CD4-positive, CD25-positive, alpha-beta regulatory T cell (primary cell): ENCODE measurements at regions not wholly inside any gene's neighbourhood (a gene's known extent, or its start where the extent isn't known, plus 50 kb on each side); places are given as distances from the start of the nearest gene placed in this dataset.

Source experiments
- ATAC-seq, 2 donors: fragments of 150-1000 bp; cut with Tn5 transposase; one replicate each; pipeline ENCODE4 v1.10.0; 2021; ENCODE audit warnings: low read depth in 2 of 2, moderate number of reproducible peaks in 2 of 2, moderate library complexity in 1 of 2
- DNase-seq, 3 donors: peaks; one replicate each; pipeline versions ENCODE4 v3.0.0 to v3.0.0-alpha.2; 2012 to 2022; ENCODE audit warnings: mixed read lengths in 1 of 3
- H3K27ac ChIP-seq: one replicate; pipeline ENCODE4 v1.7.0; 2013; ENCODE audit warnings: mild to moderate bottlenecking, low read length; ENCODE audit not compliant: insufficient read depth, poor library complexity, severe bottlenecking
- H3K27me3 ChIP-seq: one replicate; pipeline ENCODE4 v1.7.0; 2013; ENCODE audit warnings: low read length; ENCODE audit not compliant: control insufficient read depth, insufficient read depth
- H3K36me3 ChIP-seq: one replicate; pipeline ENCODE4 v1.7.0; 2013; ENCODE audit warnings: mild to moderate bottlenecking, low read length, moderate library complexity; ENCODE audit not compliant: control insufficient read depth, insufficient read depth
- H3K4me1 ChIP-seq: 2 replicates; pipeline ENCODE4 v1.7.0; 2013; ENCODE audit warnings: mild to moderate bottlenecking, low read length; ENCODE audit not compliant: insufficient read depth, control insufficient read depth, poor library complexity, severe bottlenecking
- H3K4me3 ChIP-seq: one replicate; pipeline ENCODE4 v1.7.0; 2013; ENCODE audit warnings: low read depth, mild to moderate bottlenecking, low read length, moderate library complexity
- H3K9me3 ChIP-seq, 2 experiments: 1 replicate in 1 of 2; 2 replicates in 1 of 2; pipeline ENCODE4 v1.7.0; 2013; ENCODE audit warnings: low read length in 2 of 2, mild to moderate bottlenecking in 1 of 2, moderate library complexity in 1 of 2; ENCODE audit not compliant: control insufficient read depth in 2 of 2
- H3K27ac Mint-ChIP-seq, 3 donors: one replicate each; pipeline ENCODE4 v1.8.0; 2020 to 2022; ENCODE audit warnings: mild to moderate bottlenecking in 3 of 3, mixed read lengths in 3 of 3, moderate library complexity in 2 of 3
- H3K27me3 Mint-ChIP-seq: one replicate; pipeline ENCODE4 v1.8.0; 2022; ENCODE audit warnings: mild to moderate bottlenecking, mixed read lengths
- H3K36me3 Mint-ChIP-seq: one replicate; pipeline ENCODE4 v1.8.0; 2020; ENCODE audit warnings: mixed read lengths
- H3K4me1 Mint-ChIP-seq, 4 donors: one replicate each; pipeline ENCODE4 v1.8.0; 2020 to 2022; ENCODE audit warnings: mixed read lengths in 4 of 4, mild to moderate bottlenecking in 1 of 4
- H3K4me3 Mint-ChIP-seq, 4 donors: one replicate each; pipeline ENCODE4 v1.8.0; 2020 to 2022; ENCODE audit warnings: mild to moderate bottlenecking in 4 of 4, mixed read lengths in 4 of 4, moderate library complexity in 3 of 4
- H3K9me3 Mint-ChIP-seq, 7 donors: one replicate each; pipeline ENCODE4 v1.8.0; 2020 to 2022; ENCODE audit warnings: mixed read lengths in 7 of 7, mild to moderate bottlenecking in 3 of 7, moderate library complexity in 2 of 7

DNA sequence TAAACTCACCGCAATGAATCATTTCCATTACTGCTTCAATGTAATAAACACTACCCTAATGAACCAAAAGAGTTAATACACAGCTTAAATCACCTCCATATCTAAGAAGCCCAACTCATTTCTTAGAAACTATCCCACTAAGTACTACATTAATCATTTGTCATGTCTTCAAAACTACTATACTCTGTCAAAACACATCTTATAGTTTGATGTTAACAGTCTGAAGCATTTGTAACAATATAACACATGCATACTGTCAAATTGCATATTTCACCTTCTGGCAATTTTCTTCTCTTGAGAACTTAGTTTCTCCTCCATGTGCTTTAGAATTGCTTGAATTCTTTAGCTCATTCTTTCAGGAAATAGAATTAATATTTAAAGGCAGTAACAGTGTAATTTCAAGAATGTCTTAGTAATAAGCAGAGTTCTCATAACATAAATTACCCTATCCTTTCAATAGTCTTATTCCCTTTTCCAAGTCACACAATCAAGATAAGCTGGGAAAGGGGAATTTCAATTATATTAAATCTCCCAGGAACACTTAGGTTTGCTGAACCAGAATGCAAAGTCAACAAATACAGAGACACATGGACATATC is 199.7 kb downstream of the ATPSCKMT start:
- H3K27ac ChIP-seq, result no peak overlapping the region
- DNase-seq (no peak), ATAC-seq (no peak)
- H3K4me1 ChIP-seq, result no peaks in the 10 kb centered on the region
- Mint-ChIP-seq H3K36me3 (no peaks in the 10 kb centered on the region), H3K27ac (no peak overlapping the region), H3K9me3 (peaks cover 5 to 23% (median 10%) of the 10 kb centered on the region in 7 donors), H3K4me3 (no peak overlapping the region), H3K27me3 (no peaks in the 10 kb centered on the region), H3K4me1 (no peaks in the 10 kb centered on the region)
- H3K36me3 ChIP-seq, result no peaks in the 10 kb centered on the region
- no peaks in the 10 kb centered on the region for H3K27me3 ChIP-seq
- no peak overlapping the region for H3K4me3 ChIP-seq
- H3K9me3 ChIP-seq, result peaks cover 9 to 17% of the 10 kb centered on the region in 2 experiments

DNA sequence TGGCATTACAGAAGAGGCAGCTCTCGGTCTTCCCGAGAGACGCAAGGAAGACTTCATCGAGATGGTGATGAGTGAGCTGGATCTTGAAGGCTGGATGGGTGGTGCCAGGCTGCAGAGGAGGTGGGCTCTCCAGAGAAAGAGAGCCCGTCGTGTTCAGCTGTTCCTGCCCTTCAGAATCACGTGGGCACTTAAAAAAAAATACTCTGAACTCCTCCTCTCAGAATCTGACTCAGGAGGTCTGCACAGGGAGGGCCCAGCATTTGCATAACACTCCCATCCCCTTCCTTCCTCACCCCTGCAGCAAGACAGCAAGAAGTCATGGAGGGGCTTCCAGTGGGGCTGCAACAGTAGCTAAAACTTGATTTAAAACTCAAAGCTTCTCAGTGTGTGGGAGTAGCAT is 203.0 kb downstream of the ATPSCKMT start:
- H3K36me3 Mint-ChIP-seq, result no peaks in the 10 kb centered on the region
- no peaks in the 10 kb centered on the region for H3K27me3 Mint-ChIP-seq

DNA sequence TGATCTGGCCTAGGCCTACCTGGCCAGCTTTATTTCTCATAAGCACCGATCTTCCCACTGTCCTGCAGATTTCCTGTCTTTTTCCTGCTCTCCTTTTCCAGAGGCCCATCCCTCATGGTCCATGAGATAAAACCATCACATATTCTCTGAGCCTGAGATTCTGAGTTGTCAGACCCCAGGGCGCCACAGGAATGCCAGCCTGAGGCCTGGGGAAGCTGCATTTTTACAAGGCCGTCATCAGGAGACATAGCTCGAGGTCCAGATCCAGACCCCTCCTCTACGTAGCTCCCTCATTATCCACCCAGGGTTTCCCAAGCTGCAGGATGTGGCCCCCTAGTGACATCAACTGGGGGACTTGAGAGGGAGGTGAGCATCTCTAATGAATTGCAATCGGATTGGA is 204.3 kb downstream of the ATPSCKMT start:
- ATAC-seq (no peak), DNase-seq (no peak)
- no peaks in the 10 kb centered on the region for H3K36me3 Mint-ChIP-seq
- H3K9me3 Mint-ChIP-seq, result peaks cover under 1 to 7% (median 4%) of the 10 kb centered on the region in 7 donors
- Histone ChIP-seq H3K9me3 (no peaks in the 10 kb centered on the region), H3K27me3 (no peaks in the 10 kb centered on the region), H3K27ac (no peak overlapping the region), H3K4me3 (no peak overlapping the region), H3K36me3 (no peaks in the 10 kb centered on the region), H3K4me1 (no peaks in the 10 kb centered on the region)
- no peaks in the 10 kb centered on the region for H3K4me1 Mint-ChIP-seq
- H3K4me3 Mint-ChIP-seq, result no peak overlapping the region
- H3K27me3 Mint-ChIP-seq, result no peaks in the 10 kb centered on the region
- H3K27ac Mint-ChIP-seq, result no peak overlapping the region

More for the DNA sequence above, 203.0 kb downstream of the ATPSCKMT start:
- Mint-ChIP-seq H3K27ac (no peak overlapping the region), H3K4me3 (no peak overlapping the region), H3K4me1 (no peaks in the 10 kb centered on the region), H3K9me3 (peaks cover 3 to 13% (median 7%) of the 10 kb centered on the region in 7 donors)
- Histone ChIP-seq H3K9me3 (peaks cover 4 to 6% of the 10 kb centered on the region in 2 experiments), H3K4me1 (no peaks in the 10 kb centered on the region), H3K27me3 (no peaks in the 10 kb centered on the region), H3K27ac (no peak overlapping the region), H3K36me3 (no peaks in the 10 kb centered on the region), H3K4me3 (no peak overlapping the region)
- DNase-seq, result no peak
- no peak for ATAC-seq

DNA sequence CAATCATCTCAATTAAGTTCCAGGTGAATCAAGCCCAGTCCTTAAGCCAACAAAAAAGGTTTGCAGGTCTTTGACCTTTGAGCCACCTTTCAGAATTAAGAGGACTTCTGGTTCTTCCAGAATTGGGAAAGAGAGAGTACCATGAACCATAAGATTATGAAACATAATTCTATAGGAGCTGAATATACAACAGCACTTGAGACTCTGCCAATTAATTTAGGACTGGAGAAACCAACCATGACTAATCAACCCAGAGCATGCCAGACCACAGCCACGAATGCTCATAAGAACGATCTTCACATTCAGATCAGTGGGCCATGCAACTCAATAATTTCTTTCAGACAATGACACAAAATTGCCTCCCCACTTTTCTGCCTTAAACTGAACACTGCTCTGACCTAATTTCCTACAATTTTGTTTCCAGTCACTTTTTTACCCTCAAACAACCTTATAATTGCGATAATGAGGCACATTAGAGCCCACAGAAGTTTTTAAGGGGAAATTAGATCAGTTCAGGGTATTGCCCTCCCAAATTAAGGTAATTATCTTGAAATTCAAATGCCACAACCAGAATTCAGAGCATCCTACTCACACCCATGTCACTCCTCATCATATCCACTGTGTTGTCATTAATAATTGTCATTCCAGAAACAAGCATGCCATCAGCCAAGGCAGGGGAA is 213.4 kb downstream of the ATPSCKMT start:
- H3K4me3 Mint-ChIP-seq, result no peak overlapping the region
- ATAC-seq, result no peak
- no peaks in the 10 kb centered on the region for H3K27me3 Mint-ChIP-seq

GRCh38 chr5:10034001-10034400 is 215.7 kb downstream of the ATPSCKMT start:
- H3K9me3 ChIP-seq, result no peaks in the 10 kb centered on the region
- no peaks in the 10 kb centered on the region for H3K4me1 ChIP-seq
- Mint-ChIP-seq H3K9me3 (peaks cover 0 to 14% (median 4%) of the 10 kb centered on the region in 7 donors), H3K4me3 (no peak overlapping the region), H3K4me1 (no peaks in the 10 kb centered on the region), H3K27ac (no peak overlapping the region), H3K36me3 (no peaks in the 10 kb centered on the region), H3K27me3 (no peaks in the 10 kb centered on the region)
- ATAC-seq (no peak), DNase-seq (no peak)
- no peak overlapping the region for H3K27ac ChIP-seq
- H3K36me3 ChIP-seq, result no peaks in the 10 kb centered on the region
- no peaks in the 10 kb centered on the region for H3K27me3 ChIP-seq
- H3K4me3 ChIP-seq, result no peak overlapping the region

More for the DNA sequence above, 213.4 kb downstream of the ATPSCKMT start:
- H3K27ac Mint-ChIP-seq, result no peak overlapping the region
- no peak overlapping the region for H3K27ac ChIP-seq
- no peaks in the 10 kb centered on the region for H3K4me1 ChIP-seq
- no peaks in the 10 kb centered on the region for H3K27me3 ChIP-seq
- H3K36me3 ChIP-seq, result no peaks in the 10 kb centered on the region
- no peak overlapping the region for H3K4me3 ChIP-seq
- no peak for DNase-seq
- H3K4me1 Mint-ChIP-seq, result no peaks in the 10 kb centered on the region
- H3K9me3 ChIP-seq, result no peaks in the 10 kb centered on the region
- peaks cover 0 to 14% (median 3%) of the 10 kb centered on the region in 7 donors for H3K9me3 Mint-ChIP-seq
- no peaks in the 10 kb centered on the region for H3K36me3 Mint-ChIP-seq

- Histone ChIP-seq H3K27me3 (no peaks in the 10 kb centered on the region), H3K4me3 (no peak overlapping the region), H3K4me1 (no peaks in the 10 kb centered on the region), H3K27ac (no peak overlapping the region), H3K9me3 (no peaks in the 10 kb centered on the region), H3K36me3 (no peaks in the 10 kb centered on the region)
- Mint-ChIP-seq H3K9me3 (peaks cover 2 to 16% (median 4%) of the 10 kb centered on the region in 7 donors), H3K36me3 (no peaks in the 10 kb centered on the region), H3K27ac (no peak overlapping the region), H3K27me3 (no peaks in the 10 kb centered on the region), H3K4me3 (no peak overlapping the region), H3K4me1 (no peaks in the 10 kb centered on the region)
- no peak for DNase-seq
- ATAC-seq, result no peak
Measured at GRCh38 chr5:10031817-10032216, 217.9 kb downstream of the ATPSCKMT start.

- no peaks in the 10 kb centered on the region for H3K4me1 Mint-ChIP-seq
- peaks cover 2 to 16% (median 5%) of the 10 kb centered on the region in 7 donors for H3K9me3 Mint-ChIP-seq
- no peak for DNase-seq
- no peaks in the 10 kb centered on the region for H3K27me3 Mint-ChIP-seq
- Histone ChIP-seq H3K27ac (no peak overlapping the region), H3K9me3 (no peaks in the 10 kb centered on the region), H3K36me3 (no peaks in the 10 kb centered on the region), H3K4me1 (no peaks in the 10 kb centered on the region), H3K27me3 (no peaks in the 10 kb centered on the region), H3K4me3 (no peak overlapping the region)
- no peaks in the 10 kb centered on the region for H3K36me3 Mint-ChIP-seq
- no peak overlapping the region for H3K4me3 Mint-ChIP-seq
- no peak for ATAC-seq
- no peak overlapping the region for H3K27ac Mint-ChIP-seq
Measured at GRCh38 chr5:10030219-10030831, 219.4 kb downstream of the ATPSCKMT start.
